ENCODE measurements at regions not wholly inside any gene's neighbourhood (a gene's known extent, or its start where the extent isn't known, plus 50 kb on each side); places are given as distances from the start of the nearest gene placed in this dataset.
"Not testable (repeated sequence)": the region's sequence is repeated elsewhere in the genome, so short reads cannot be mapped to it uniquely, and the experiment has no call there.

GRCh38 chr11:45409587-45409986 is 123.4 kb upstream of the SYT13 start:
- DNase-seq (ENCODE audit: low read depth), result no peak

- DNase-seq (ENCODE audit: low read depth), result no peak
Observed at GRCh38 chr11:45407226-45407625, 121.1 kb upstream of the SYT13 start.

DNA sequence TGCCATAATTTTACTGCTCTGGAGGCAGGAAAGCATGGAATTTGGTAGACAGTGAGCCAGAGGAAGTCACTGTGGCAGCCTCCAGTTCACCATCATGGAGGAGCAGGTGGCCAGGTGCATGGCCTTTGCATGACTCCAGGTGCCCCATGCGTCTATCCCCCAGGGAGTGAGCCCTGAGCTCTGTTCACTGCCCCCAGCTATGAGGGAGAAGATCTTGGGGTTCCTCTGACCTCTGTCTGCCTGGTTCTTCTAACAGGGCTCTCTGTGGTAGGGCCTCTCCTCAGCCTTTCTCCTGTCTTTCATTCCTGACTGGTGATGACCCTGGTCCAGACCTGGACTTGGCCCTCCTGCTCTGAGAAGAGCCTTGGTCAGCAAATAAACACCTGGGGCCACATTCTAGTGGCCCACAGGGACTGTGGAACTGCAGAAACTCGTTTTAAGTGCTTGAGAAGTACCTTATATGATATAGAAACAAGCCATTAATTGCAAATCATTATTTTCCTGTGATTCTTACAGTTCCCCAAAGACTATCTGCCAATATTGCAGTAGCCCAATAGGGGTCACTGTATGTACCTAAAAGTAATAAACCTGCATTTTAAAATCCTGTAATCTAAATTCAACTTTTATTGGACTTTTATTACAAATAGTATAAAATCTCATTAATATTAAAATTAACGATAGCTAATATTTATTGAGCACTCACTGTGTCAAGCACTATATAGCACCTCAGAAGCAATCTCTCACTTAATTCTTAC is 120.0 kb upstream of the SYT13 start:
- DNase-seq (ENCODE audit: low read depth), result no peak

DNA sequence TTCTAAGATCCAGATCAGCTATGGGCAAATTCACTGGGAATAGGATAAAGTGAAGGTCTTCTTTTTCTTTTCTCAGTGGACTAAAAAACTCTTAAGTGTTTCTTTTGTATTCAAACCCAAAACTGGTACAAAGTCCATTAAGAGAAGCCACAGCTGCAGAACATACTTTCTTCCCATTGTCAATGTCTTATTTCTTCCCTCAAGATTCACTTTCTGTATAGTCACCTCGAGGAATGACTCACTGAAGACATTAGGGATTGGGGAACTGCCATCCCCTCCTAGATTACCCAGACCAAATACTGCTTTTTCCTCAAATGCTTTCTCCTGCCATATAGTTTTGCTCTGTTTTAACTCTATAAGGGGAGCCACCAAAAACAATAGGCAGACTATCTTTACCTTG is 117.4 kb upstream of the SYT13 start:
- not testable (repeated sequence) for DNase-seq (ENCODE audit: low read depth)

DNA sequence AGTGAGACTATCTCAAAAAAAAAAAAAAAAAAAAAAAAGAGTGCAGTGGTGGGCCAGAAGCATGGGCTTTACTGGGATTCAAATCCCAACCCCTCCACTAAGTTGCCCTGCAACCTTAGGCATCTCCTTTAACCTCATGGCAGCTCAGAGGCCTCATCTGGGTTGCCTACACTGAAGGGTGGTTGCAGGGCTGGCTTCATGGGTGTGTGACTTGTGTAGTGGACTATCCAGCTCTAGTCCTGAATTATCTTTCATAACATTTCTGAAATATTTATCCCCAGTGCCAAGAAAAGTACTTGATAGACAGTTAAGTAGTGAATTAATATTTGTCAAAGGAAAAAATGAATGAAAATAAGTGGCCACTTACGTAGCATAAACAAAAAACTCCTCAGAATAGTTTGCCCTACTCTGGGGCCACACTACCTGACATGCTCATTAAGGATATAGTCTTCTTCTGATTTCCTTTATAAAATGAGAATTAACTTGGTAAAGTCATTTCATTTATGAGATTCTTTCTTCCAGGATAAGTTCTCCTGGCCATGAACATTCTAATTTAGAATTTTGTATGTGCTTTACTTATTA is 116.0 kb upstream of the SYT13 start:
- no peak for DNase-seq (ENCODE audit: low read depth)

DNA sequence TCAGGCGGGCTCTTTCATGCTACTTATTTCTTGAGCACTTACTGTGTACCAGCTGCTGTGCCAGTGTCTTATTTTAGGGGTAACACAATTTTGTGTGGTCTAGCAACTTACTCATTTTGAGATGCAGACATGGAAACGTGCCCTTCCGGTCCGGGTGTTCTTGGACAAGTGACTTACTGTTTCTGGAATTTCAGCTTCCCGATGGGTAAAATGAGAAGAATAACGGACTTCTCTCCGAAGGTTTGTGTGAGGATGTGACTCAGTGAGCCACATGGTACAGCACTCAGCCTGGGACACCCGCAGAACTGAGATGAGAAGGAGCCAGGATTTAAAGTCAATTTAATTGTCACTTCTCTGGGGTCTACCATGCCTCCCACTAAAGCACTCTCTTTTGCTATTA is 114.5 kb upstream of the SYT13 start:
- peak; percentile 64 for DNase-seq (ENCODE audit: low read depth)

DNA sequence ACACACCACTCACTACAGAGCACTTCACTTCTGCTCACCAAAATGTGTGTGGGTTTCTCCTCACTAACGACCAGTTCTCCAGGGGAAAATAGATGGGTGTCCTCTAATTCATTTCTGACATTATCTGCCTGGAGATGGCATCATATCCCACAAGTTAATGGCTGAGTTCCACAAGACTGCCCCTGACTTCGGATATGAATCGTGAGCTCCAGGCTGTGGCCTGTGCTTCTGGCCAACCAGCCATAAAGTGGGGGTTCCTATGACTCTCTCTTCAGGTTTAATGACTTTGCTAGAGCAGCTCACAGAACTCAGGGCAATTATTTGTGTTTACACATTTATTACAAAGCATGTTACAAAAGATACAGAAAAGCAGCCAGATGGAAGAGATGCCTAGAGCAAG is 113.0 kb upstream of the SYT13 start:
- no peak for DNase-seq (ENCODE audit: low read depth)

DNA sequence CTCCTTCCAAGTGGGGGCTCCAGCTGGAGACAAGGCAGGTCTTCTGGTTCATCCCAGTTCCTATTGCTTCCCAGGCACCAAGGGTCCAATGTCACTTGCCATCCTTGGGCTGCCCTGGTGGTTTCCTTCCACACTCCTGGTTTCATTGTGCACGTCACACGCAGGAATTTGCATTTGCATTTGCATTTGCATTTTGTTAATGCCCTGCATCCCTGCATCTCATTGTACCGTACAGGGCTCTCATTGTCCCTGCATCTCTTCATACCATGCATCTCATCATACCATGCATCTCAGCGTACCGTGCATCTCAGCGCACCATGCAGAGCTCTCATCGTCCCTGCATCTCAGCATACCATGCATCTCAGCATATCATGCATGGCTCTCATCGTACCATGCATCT is 112.2 kb upstream of the SYT13 start:
- DNase-seq (ENCODE audit: low read depth), result no peak

- DNase-seq (ENCODE audit: low read depth), result no peak
Observed at GRCh38 chr11:45396394-45396793, 110.3 kb upstream of the SYT13 start.

DNA sequence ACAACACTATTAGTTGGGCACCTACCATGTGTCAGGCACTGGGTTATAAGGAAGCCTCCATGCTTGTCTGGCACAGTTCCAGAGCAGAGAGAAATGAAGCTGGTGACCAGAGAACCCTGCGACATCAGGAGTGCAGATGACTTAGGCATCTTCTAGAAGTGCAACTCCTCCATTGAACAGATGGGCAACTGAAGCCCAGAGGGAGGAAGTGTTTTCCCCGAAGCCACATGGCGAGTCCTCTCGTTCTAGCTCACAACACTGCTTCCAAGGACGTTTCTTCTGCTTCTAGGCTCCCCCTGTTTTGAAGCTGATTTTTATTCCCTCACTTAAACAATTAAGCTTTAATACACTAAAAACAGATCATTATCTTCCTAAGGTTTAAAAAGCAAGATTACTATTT is 109.8 kb upstream of the SYT13 start:
- DNase-seq (ENCODE audit: low read depth), result no peak

DNA sequence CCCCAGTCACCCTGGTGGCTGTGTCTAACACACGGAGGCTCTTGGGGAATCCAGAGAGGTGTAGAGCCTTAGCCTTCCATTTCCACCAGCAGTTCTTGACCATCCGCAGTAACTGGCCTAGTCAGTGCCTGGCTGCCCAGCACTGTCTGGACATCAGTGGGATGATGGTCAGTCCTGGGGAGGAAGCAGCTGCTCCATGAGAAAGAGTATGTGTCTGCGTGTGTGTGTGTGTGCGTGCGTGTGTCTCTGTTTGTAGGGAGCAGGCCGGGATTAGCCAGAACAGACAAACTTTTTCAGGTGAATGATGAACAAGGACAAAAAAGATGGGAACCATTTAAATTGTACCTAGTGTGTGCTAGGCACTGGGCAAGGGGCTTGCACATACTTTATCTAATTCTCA is 109.3 kb upstream of the SYT13 start:
- DNase-seq (ENCODE audit: low read depth), result no peak

GRCh38 chr11:45394294-45395085 is 108.3 kb upstream of the SYT13 start:
- DNase-seq (ENCODE audit: low read depth), result no peak

GRCh38 chr11:45393826-45394225 is 107.7 kb upstream of the SYT13 start:
- no peak for DNase-seq (ENCODE audit: low read depth)

DNA sequence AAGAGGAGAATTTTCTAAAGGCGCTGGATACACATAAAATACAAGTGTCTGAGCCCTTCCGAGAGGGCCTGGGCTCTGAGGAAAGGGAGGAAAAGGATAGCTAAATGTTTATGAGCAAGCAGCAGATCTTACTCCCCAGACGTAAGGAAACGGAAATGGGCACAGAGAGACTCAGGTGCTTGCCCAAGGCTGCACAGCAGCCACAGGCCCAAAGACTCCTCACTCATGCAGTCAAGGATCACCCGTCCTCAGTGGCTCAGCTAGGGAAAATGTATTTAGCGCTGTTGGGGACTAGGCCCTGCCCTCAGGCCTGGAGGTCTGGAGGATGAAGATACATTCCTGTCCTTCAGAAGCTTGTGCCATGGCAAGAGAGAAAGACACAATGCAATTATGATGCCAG is 107.2 kb upstream of the SYT13 start:
- DNase-seq (ENCODE audit: low read depth), result no peak

DNA sequence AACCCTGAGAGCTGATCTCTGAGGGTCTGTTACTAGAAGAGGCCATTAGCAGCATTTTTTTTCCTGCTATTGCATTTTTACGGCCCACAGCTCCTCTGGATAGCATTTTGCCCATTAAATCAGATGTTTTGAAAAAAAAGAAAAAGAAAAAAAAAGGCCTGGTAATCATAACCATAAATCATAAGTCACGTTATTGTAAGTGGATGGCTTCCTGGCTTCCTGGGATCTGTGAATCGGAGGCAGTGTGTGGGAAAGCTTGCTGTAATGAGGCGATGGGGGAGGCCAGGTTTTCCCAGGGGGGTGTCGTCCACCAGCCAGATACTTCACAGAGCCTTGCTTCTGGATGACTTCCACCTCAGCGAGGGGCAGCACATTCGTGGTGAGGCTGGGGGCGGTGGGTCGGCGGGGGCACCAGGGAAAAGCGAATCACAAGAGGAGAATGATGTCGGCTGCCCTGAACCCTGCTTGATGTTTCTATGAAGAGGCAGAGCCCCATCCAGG is 106.5 kb upstream of the SYT13 start:
- no peak for DNase-seq (ENCODE audit: low read depth)

DNA sequence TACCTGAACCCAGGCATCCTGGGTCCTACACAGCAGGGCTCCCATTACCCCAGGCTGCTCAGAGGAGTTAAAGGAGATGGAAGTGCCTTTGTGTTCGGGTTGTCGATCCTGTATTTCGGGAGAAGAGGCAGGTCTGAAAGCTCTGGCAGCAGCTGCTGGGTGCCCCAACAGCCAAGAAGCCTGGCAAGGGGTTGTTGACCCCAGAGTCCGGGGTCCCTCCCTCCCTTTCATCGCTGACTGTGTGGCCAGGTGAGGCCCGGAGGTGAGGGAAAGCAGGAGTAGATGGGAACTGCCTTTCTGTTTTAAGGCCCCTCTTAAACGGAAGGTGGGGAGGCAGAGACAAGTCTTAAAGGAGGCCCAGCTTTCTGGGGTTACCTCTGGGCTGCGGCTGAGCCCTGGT is 106.0 kb upstream of the SYT13 start:
- no peak for DNase-seq (ENCODE audit: low read depth)

- DNase-seq (ENCODE audit: low read depth), result no peak
Observed at GRCh38 chr11:45391168-45391850, 105.2 kb upstream of the SYT13 start.

DNA sequence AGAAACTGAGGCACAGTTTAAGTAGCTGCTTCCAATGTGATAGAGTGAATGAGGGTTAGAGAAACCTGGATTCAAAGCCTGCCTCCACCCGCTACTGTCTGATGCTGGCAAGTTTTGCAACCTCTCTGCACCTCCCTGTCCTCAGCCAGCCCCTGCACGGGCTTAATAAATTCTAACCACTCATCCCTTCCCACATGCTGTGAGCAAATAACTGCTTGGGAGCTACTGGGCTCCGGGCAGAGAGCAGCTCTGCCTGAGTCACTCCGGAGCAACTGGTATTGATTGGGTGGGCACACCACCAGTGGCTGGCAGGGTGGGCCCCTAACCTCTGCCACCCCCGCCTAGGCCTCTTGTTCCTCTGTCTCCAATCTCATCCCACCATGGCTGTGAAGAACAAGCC is 104.3 kb upstream of the SYT13 start:
- no peak for DNase-seq (ENCODE audit: low read depth)

- DNase-seq (ENCODE audit: low read depth), result no peak
Observed at GRCh38 chr11:45388472-45388871, 102.3 kb upstream of the SYT13 start.

- not testable (repeated sequence) for DNase-seq (ENCODE audit: low read depth)
Observed at GRCh38 chr11:45387885-45388284, 101.7 kb upstream of the SYT13 start.

DNA sequence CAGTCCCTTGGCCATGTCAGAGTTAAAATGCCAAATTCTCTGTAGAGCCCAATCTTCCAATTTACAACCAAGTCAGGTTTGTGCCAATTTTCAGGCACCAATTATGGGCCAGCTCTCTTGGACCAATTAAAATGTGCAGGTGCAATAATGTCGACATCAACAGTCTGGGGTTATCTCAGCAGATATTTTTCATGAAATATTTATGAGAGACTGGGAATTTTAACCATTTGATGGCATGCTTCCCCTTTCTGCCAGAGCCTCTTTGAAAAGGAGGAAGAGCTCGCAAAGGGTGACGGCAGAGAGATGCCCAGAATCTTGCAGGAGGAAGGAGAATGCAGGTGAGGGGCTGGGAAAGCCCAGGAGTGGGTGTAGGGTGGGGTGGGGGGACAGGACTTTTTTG is 100.8 kb upstream of the SYT13 start:
- DNase-seq (ENCODE audit: low read depth), result no peak

DNA sequence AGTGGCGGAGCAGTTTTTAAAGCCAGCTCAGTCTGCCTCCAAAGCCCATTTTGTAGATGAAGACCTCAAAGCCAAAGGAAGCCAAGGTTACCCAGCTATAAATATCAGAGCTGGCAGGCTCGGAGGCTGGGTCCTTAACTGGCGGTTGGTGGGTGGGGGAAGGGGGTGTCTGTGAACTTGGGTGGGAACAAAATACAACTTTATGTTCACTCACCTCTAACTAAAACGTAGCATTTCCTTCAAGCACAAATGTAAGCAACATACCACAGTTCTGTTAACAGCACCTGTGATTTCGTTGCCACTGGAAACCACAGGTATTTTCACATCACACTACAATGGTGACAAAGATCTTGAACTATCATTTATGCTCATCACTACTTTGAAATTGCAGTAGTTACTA is 99.7 kb upstream of the SYT13 start:
- no peak for DNase-seq (ENCODE audit: low read depth)

DNA sequence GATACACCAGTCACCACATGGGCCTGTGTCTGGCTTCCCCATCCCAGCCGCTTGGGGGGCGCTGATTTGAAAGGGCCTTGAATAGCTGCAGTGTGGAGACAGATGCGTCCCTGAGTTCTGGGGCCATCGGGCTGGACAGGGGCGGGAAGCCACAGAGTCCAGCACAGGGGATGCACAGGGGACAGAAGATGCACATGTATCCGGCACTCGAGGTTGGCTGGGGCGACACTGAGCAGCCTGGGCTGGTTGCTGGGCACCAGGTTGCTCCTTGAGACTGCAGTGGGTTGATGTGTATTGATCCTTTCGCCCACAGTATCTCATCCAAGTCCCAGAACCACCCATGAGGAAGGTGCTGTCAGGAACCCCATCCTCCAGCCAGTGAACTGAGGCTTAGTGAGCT is 99.3 kb upstream of the SYT13 start:
- no peak for DNase-seq (ENCODE audit: low read depth)

Data from GM04504 (cell line).